ENCODE measurements at regions not wholly inside any gene's neighbourhood (a gene's known extent, or its start where the extent isn't known, plus 50 kb on each side); places are given as distances from the start of the nearest gene placed in this dataset.

- Mint-ChIP-seq H3K9me3 (ENCODE audit: low read depth) (peaks cover 2% of the 10 kb centered on the region), H3K4me3 (no peak overlapping the region), H3K27ac (no peak overlapping the region), H3K36me3 (no peaks in the 10 kb centered on the region), H3K4me1 (no peaks in the 10 kb centered on the region), H3K27me3 (no peaks in the 10 kb centered on the region)
- CTCF ChIA-PET = no interaction called here
- DNase-seq = no peak
- ATAC-seq = no peak
Observed at GRCh38 chr1:187228790-187229189, 400.0 kb downstream of the PLA2G4A start.

DNA sequence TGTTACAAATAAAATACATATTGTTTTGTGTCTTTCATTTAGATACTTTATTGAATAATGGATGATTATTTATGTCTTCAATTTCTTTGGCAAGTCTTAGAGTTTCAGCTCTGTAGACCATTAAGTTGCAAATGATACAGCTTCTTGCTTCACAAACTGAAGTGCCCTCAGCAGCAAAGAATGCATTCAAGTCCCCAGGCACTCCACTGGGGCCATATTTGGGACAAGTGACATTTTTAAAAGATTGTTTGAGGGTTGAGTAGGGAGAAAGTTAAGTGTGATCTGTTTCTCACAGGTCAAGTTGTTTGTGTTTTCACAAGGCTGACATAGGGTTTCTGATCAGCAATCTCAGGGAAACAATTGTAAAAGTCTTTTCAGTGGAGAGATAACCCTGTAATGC is 400.7 kb downstream of the PLA2G4A start:
- CTCF ChIA-PET = no interaction called here
- H3K27me3 Mint-ChIP-seq = no peaks in the 10 kb centered on the region
- H3K27ac Mint-ChIP-seq = no peak overlapping the region
- DNase-seq = no peak
- peaks cover 2% of the 10 kb centered on the region for H3K9me3 Mint-ChIP-seq (ENCODE audit: low read depth)
- ATAC-seq = no peak
- H3K4me1 Mint-ChIP-seq = no peaks in the 10 kb centered on the region
- H3K36me3 Mint-ChIP-seq = no peaks in the 10 kb centered on the region
- no peak overlapping the region for H3K4me3 Mint-ChIP-seq

DNA sequence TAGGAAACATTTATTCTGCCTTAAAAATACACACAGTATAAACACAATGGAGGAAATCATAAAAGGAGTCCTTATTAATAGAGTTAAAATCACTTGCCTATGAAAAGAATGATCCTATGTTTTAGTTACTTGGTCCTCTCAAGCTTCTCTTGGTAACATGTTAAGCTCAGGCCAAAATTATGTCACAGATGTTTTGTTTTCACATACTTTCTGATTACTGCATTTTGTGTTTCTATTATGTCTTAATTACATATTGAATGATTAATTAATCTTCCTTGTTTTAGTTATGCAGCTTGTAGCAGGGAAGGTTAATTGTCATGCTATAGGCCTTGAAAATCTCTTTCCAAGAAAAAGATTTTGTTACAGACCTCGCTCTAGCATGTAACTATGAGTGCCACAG is 406.0 kb downstream of the PLA2G4A start:
- CTCF ChIA-PET = no interaction called here
- no peak for DNase-seq
- no peak overlapping the region for H3K27ac Mint-ChIP-seq
- no peak overlapping the region for H3K4me3 Mint-ChIP-seq
- H3K36me3 Mint-ChIP-seq = no peaks in the 10 kb centered on the region
- no peaks in the 10 kb centered on the region for H3K9me3 Mint-ChIP-seq (ENCODE audit: low read depth)
- no peaks in the 10 kb centered on the region for H3K4me1 Mint-ChIP-seq
- no peak for ATAC-seq
- H3K27me3 Mint-ChIP-seq = no peaks in the 10 kb centered on the region

DNA sequence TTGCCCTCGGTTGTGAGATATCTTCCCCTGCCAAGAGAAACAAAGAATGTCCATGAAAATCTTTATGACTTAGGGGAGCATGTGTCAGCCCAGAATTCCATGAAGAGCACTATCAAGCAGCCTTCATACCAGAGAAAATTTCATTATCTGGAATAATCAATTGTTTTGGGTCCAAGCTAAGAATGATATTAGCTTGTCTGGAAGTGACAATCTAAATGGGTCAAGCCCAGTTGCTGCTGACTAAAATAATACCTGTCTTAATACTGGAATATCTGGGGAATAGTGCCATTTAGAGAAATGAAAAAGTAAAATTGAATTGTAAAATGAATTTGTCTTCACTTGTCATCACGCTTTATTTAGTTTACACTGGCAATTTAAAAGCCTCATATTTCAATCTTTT is 407.4 kb downstream of the PLA2G4A start:
- Mint-ChIP-seq H3K36me3 (no peaks in the 10 kb centered on the region), H3K4me3 (no peak overlapping the region), H3K9me3 (ENCODE audit: low read depth) (no peaks in the 10 kb centered on the region), H3K27ac (no peak overlapping the region), H3K27me3 (no peaks in the 10 kb centered on the region), H3K4me1 (no peaks in the 10 kb centered on the region)
- no peak for ATAC-seq
- CTCF ChIA-PET = no interaction called here
- DNase-seq = no peak

DNA sequence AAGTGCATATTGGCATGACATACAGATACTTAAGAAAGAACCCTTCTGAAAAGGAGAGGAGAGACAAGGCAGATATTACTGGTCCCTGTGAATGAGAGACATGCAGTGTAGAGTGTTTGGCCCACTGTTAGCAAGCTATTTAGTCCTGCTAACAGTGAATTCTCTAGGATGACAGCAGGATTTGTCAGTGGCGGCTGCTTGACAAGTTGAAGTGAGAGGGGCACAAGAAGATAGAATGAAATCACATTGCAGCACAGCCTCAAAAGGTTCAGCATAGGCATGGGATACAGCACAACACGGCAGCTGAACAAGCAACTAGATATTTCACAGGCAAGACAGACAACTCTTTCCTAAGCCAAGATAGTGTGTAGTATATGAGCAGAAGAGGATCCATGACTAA is 407.9 kb downstream of the PLA2G4A start:
- ATAC-seq = no peak
- no peak for DNase-seq
- no peaks in the 10 kb centered on the region for H3K36me3 Mint-ChIP-seq
- CTCF ChIA-PET = no interaction called here
- no peaks in the 10 kb centered on the region for H3K4me1 Mint-ChIP-seq
- H3K27ac Mint-ChIP-seq = no peak overlapping the region
- no peaks in the 10 kb centered on the region for H3K9me3 Mint-ChIP-seq (ENCODE audit: low read depth)
- H3K4me3 Mint-ChIP-seq = no peak overlapping the region
- no peaks in the 10 kb centered on the region for H3K27me3 Mint-ChIP-seq

- Mint-ChIP-seq H3K36me3 (no peaks in the 10 kb centered on the region), H3K4me3 (no peak overlapping the region), H3K27me3 (no peaks in the 10 kb centered on the region), H3K27ac (no peak overlapping the region), H3K9me3 (ENCODE audit: low read depth) (no peaks in the 10 kb centered on the region), H3K4me1 (no peaks in the 10 kb centered on the region)
- CTCF ChIA-PET = no interaction called here
- DNase-seq = no peak
- no peak for ATAC-seq
Observed at GRCh38 chr1:187237542-187237941, 408.8 kb downstream of the PLA2G4A start.

DNA sequence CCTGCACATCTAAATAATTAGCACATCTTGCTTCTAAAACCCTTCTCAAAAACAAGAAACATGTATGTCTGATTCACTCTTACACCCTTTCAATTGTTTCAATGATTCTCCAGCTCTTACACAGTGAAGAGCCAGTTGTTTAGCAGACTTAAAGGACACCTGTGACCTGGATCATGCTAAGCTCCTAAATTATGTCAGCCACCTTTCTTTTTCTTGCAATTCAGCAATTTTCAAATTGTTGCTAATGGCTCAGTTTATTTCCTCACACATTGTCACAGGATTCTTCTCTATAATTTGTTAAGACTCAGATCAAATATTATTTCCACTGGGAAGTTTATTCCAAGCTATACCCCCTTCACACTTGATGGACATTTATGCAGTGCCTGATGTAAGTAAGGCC is 413.2 kb downstream of the PLA2G4A start:
- CTCF ChIA-PET = no interaction called here
- no peak for ATAC-seq

DNA sequence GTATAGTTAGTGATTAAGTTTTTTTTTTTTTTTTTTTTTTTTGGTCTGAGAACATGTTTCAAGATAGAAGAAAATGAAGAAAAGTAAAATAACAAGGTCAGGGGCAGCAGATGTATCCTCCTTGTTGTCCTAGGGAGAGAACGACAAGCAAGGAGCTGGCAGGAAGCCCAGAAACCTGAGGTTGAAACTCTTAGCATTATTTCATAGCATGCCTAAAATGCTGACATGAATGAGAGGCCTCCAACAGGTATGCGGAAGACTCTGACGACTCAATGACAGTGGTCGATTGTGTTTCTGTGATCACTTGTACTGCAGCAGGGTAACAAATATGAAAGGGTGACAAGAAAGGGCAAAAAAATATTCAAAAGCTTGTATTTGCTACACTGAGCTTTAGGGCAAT is 415.9 kb downstream of the PLA2G4A start:
- Mint-ChIP-seq H3K36me3 (no peaks in the 10 kb centered on the region), H3K27ac (no peak overlapping the region), H3K4me1 (no peaks in the 10 kb centered on the region), H3K9me3 (ENCODE audit: low read depth) (peaks cover 8% of the 10 kb centered on the region), H3K4me3 (no peak overlapping the region), H3K27me3 (no peaks in the 10 kb centered on the region)
- CTCF ChIA-PET = no interaction called here
- no peak for DNase-seq
- no peak for ATAC-seq

More for the DNA sequence above, 413.2 kb downstream of the PLA2G4A start:
- H3K36me3 Mint-ChIP-seq = no peaks in the 10 kb centered on the region
- no peak overlapping the region for H3K27ac Mint-ChIP-seq
- DNase-seq = no peak
- no peak overlapping the region for H3K4me3 Mint-ChIP-seq
- H3K9me3 Mint-ChIP-seq (ENCODE audit: low read depth) = peaks cover 7% of the 10 kb centered on the region
- H3K4me1 Mint-ChIP-seq = no peaks in the 10 kb centered on the region
- no peaks in the 10 kb centered on the region for H3K27me3 Mint-ChIP-seq

- Mint-ChIP-seq H3K4me1 (no peaks in the 10 kb centered on the region), H3K4me3 (no peak overlapping the region), H3K36me3 (no peaks in the 10 kb centered on the region), H3K9me3 (ENCODE audit: low read depth) (peaks cover 8% of the 10 kb centered on the region), H3K27me3 (no peaks in the 10 kb centered on the region), H3K27ac (no peak overlapping the region)
- DNase-seq (no peak), ATAC-seq (no peak)
- CTCF ChIA-PET = no interaction called here
Observed at GRCh38 chr1:187245201-187245600, 416.5 kb downstream of the PLA2G4A start.

GRCh38 chr1:187249196-187249595 is 420.4 kb downstream of the PLA2G4A start:
- Mint-ChIP-seq H3K27ac (no peak overlapping the region), H3K9me3 (ENCODE audit: low read depth) (peaks cover 4% of the 10 kb centered on the region), H3K36me3 (no peaks in the 10 kb centered on the region), H3K4me3 (no peak overlapping the region), H3K27me3 (no peaks in the 10 kb centered on the region), H3K4me1 (no peaks in the 10 kb centered on the region)
- no peak for ATAC-seq
- CTCF ChIA-PET = no interaction called here
- DNase-seq = no peak

DNA sequence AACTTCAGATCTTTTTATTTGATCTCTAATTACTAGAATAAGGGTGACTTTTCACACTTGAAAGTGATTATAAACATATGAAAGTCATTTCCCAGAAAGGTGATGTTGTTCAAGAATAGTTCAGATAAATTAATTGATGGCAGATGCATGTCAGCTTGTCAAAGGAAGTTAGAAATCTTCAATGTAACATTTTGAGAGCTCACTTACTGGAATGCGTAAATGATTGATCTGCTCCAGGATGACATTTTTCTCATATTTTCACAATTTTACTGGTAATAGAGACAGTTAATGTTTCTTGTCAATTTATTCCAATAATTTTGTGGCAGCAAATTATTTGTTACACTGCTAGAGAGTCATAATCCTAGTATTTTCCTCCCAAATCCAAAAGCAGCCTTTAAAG is 424.2 kb downstream of the PLA2G4A start:
- H3K27me3 Mint-ChIP-seq = no peaks in the 10 kb centered on the region
- H3K36me3 Mint-ChIP-seq = no peaks in the 10 kb centered on the region
- H3K27ac Mint-ChIP-seq = no peak overlapping the region
- DNase-seq (no peak), ATAC-seq (no peak)
- no peak overlapping the region for H3K4me3 Mint-ChIP-seq
- H3K4me1 Mint-ChIP-seq = no peaks in the 10 kb centered on the region
- CTCF ChIA-PET = no interaction called here
- H3K9me3 Mint-ChIP-seq (ENCODE audit: low read depth) = no peaks in the 10 kb centered on the region

DNA sequence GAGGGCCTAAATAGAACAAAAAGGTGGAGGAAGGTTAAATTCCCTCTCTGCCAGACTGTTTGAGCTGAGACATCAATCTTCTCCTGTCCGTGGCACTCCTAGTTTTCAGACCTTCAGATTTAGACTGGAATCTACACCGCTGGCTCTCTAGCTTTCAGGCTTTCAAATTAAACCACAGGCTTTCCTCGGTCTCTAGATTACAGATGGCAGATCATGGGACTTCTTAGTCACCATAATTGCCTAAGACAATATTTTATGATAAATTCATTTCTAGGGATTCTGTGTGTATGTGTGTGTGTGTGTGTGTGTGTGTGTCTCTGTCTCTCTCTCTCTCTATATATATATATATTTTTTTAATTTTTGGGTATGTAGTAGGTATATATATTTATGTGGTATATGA is 428.7 kb downstream of the PLA2G4A start:
- CTCF ChIA-PET = no interaction called here
- no peak overlapping the region for H3K27ac Mint-ChIP-seq
- ATAC-seq = no peak
- no peaks in the 10 kb centered on the region for H3K36me3 Mint-ChIP-seq
- no peaks in the 10 kb centered on the region for H3K4me1 Mint-ChIP-seq
- no peak overlapping the region for H3K4me3 Mint-ChIP-seq
- H3K27me3 Mint-ChIP-seq = no peaks in the 10 kb centered on the region
- H3K9me3 Mint-ChIP-seq (ENCODE audit: low read depth) = no peaks in the 10 kb centered on the region
- no peak for DNase-seq

GRCh38 chr1:187261637-187262036 is 432.9 kb downstream of the PLA2G4A start:
- Mint-ChIP-seq H3K27me3 (no peaks in the 10 kb centered on the region), H3K4me3 (no peak overlapping the region), H3K36me3 (no peaks in the 10 kb centered on the region), H3K4me1 (no peaks in the 10 kb centered on the region), H3K27ac (no peak overlapping the region), H3K9me3 (ENCODE audit: low read depth) (no peaks in the 10 kb centered on the region)
- ATAC-seq (no peak), DNase-seq (no peak)
- CTCF ChIA-PET = no interaction called here

DNA sequence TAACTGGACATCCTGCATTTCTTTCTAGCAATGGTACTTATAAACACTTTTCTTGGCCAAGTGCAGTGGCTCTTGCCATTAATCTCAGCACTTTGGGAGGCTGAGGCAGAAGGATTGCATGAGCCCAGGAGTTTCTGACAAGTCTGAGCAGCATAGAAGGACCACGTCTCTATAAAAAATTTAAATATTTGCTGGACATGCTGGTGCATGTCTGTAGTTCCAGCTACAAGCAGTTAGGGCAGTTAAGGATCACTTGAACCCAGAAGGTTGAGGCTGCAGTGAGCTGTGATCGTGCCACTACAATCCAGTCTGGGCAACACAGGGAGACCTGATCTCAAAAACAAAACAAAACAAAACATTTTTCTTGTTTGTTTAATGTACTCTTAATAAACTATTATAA is 434.0 kb downstream of the PLA2G4A start:
- no peaks in the 10 kb centered on the region for H3K9me3 Mint-ChIP-seq (ENCODE audit: low read depth)
- H3K4me3 Mint-ChIP-seq = no peak overlapping the region
- ATAC-seq = no peak
- no peak for DNase-seq
- no peaks in the 10 kb centered on the region for H3K4me1 Mint-ChIP-seq
- CTCF ChIA-PET = no interaction called here
- no peak overlapping the region for H3K27ac Mint-ChIP-seq
- H3K36me3 Mint-ChIP-seq = no peaks in the 10 kb centered on the region
- no peaks in the 10 kb centered on the region for H3K27me3 Mint-ChIP-seq

DNA sequence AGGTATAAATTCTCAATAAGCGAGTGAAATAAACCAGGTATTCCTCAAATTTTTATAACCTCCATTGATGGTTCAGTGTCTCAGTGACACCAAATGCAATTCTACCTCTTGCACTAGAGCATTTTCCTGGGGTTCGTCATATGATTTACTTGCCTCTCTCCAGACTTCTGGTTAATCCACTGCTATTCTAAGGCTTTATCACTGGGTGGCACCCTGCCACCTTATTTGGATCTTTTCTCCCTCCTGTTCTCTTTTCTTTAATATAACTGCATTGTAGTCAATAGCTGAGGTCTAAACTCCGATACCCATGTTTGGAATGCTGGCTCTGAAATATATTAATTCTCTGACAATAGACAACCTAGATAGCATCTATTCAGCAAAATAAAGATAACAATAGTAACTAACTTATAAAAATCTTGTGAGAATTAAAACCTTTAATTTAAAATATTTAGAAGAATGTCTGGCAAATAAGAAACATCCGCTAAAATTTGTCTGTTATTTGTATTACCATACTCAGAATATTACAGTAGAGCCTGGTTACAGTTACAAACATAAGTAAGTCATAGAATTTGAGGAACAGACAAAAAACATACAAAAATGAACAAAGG is 436.4 kb downstream of the PLA2G4A start:
- Mint-ChIP-seq H3K27ac (no peak overlapping the region), H3K9me3 (ENCODE audit: low read depth) (no peaks in the 10 kb centered on the region), H3K27me3 (no peaks in the 10 kb centered on the region), H3K4me1 (no peaks in the 10 kb centered on the region), H3K4me3 (no peak overlapping the region), H3K36me3 (no peaks in the 10 kb centered on the region)
- ATAC-seq (no peak), DNase-seq (no peak)
- CTCF ChIA-PET = no interaction called here

All from activated CD8-positive, alpha-beta memory T cell treated with anti-CD3 and anti-CD28 coated beads, Interleukin-2, amount 10 ng/mL, durations not matched to agents 7 days and 5 days (primary cell).